Muscle layer of duodenum (tissue), 2 donors: ENCODE measurements at regions not wholly inside any gene's neighbourhood (a gene's known extent, or its start where the extent isn't known, plus 50 kb on each side); places are given as distances from the start of the nearest gene placed in this dataset.

Source experiments
- H3K27ac ChIP-seq: one replicate; pipeline ENCODE4 v1.7.0; 2013; ENCODE audit warnings: mild to moderate bottlenecking, low read length
- H3K27me3 ChIP-seq: one replicate; pipeline ENCODE4 v1.7.0; 2013; ENCODE audit warnings: low read depth, mild to moderate bottlenecking, control low read depth, low read length
- H3K36me3 ChIP-seq, 2 donors: one replicate each; pipeline ENCODE4 v1.7.0; 2013; ENCODE audit warnings: low read length in 2 of 2, control low read depth in 1 of 2, mild to moderate bottlenecking in 1 of 2; ENCODE audit not compliant: insufficient read depth in 2 of 2, control insufficient read depth in 1 of 2
- H3K4me1 ChIP-seq, 2 donors: one replicate each; pipeline ENCODE4 v1.7.0; 2013; ENCODE audit warnings: low read length in 2 of 2, mild to moderate bottlenecking in 2 of 2, control low read depth in 1 of 2, moderate library complexity in 1 of 2; ENCODE audit not compliant: insufficient read depth in 2 of 2, control insufficient read depth in 1 of 2
- H3K4me3 ChIP-seq, 2 donors: one replicate each; pipeline ENCODE4 v1.7.0; 2013; ENCODE audit warnings: low read length in 2 of 2, low read depth in 1 of 2, mild to moderate bottlenecking in 1 of 2
- H3K9me3 ChIP-seq, 2 donors: one replicate each; pipeline ENCODE4 v1.7.0; 2013; ENCODE audit warnings: low read length in 2 of 2, control low read depth in 1 of 2, mild to moderate bottlenecking in 1 of 2; ENCODE audit not compliant: control insufficient read depth in 1 of 2
- donor health status: healthy.

GRCh38 chr5:14011089-14012020 lies 66.9 kb upstream of the DNAH5 start:
- Histone ChIP-seq H3K27me3 (no peaks in the 10 kb centered on the region), H3K4me3 (peak overlapping the region; percentile 75 to 82), H3K4me1 (peaks cover 4 to 6% of the 10 kb centered on the region in 2 donors), H3K9me3 (no peaks in the 10 kb centered on the region), H3K36me3 (no peaks in the 10 kb centered on the region), H3K27ac (peak overlapping the region; percentile 67)

- no peak overlapping the region for H3K4me3 ChIP-seq
- no peaks in the 10 kb centered on the region for H3K9me3 ChIP-seq
- peaks cover 4 to 6% of the 10 kb centered on the region in 2 donors for H3K4me1 ChIP-seq
- H3K36me3 ChIP-seq = no peaks in the 10 kb centered on the region
- no peaks in the 10 kb centered on the region for H3K27me3 ChIP-seq
- no peak overlapping the region for H3K27ac ChIP-seq
These were observed 65.1 kb upstream of the DNAH5 start for GRCh38 chr5:14009575-14009974.

- Histone ChIP-seq H3K9me3 (no peaks in the 10 kb centered on the region), H3K27me3 (no peaks in the 10 kb centered on the region), H3K27ac (no peak overlapping the region), H3K4me1 (peaks cover 4 to 6% of the 10 kb centered on the region in 2 donors), H3K4me3 (no peak overlapping the region), H3K36me3 (no peaks in the 10 kb centered on the region)
These were observed 64.4 kb upstream of the DNAH5 start for GRCh38 chr5:14008819-14009311.

DNA sequence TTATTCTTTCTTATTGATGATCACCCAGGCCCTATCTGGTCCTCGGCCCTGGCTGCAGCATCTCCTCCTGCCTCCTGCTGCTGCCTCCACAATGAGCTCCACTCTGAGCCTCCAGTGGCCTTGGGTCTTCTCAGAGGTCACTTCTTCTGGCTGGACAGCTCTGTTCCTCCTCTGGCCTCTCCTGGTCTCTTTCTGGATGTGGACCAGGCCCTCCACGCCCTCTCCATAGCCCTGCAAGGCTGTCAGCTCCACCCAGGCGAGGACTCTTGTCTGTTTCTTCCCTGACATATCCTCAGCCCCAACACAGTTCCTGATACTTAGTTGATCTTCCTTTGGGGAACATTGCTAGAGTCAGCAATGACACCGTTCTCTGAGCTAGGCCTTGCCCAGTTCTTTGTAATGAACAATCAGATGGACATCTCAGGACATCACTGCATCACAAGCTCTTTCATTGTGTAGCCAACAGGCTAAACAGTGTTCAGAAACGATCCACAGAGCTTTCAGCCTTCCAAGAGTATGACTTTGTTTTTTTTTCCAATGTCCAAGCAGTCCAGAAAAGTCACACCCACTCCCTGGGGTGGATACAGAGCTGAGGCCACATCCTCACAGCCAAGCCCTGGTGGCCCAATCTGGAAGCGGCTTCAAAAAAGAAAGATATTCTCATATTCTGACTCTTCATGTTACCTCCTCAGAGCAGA lies 62.5 kb upstream of the DNAH5 start:
- no peak overlapping the region for H3K4me3 ChIP-seq
- H3K36me3 ChIP-seq = no peaks in the 10 kb centered on the region
- peak overlapping the region; percentile 35 for H3K27ac ChIP-seq
- H3K4me1 ChIP-seq = peaks cover 4% of the 10 kb centered on the region in 2 donors
- H3K9me3 ChIP-seq = no peaks in the 10 kb centered on the region
- no peaks in the 10 kb centered on the region for H3K27me3 ChIP-seq

DNA sequence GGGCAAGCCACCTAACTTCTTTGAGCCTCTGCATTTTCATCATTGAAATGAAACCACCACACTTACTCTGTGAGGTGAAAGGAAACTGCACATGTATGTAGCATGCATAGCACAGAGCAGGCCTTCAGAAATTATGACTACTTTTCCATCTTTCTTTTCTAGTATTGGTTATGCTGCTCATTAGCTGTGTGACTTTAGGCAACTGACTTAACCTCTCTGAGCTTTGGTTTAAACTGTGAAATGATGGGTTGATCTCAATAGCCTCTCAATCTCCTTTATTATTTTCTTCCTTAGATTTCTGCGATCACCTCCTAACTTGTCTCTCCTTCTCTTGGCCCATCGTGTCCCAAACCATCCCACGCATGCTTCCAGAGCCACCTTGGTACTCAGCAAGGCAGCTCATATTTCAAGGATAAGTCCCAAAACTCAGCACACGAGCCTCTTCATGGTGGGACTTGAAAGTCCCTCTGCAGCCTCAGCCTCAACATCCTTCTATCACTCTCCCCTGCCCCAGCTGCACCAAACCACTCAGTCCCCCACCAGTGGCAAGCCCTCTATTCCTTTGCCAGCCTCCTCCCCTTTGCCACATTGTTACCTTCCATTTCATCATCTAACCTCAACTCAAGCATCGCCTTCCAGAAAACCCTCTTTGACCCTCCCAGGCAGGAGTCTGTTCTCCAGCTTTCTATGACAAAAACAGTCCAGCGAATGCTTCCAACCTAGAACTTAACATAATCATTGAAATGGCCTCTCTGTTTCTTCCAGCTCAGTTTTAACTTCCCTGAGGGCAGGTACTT lies 60.3 kb upstream of the DNAH5 start:
- no peaks in the 10 kb centered on the region for H3K9me3 ChIP-seq
- H3K36me3 ChIP-seq = no peaks in the 10 kb centered on the region
- no peaks in the 10 kb centered on the region for H3K27me3 ChIP-seq
- H3K27ac ChIP-seq = no peak overlapping the region
- H3K4me3 ChIP-seq = no peak overlapping the region
- no peaks in the 10 kb centered on the region for H3K4me1 ChIP-seq

- H3K27ac ChIP-seq = no peak overlapping the region
- H3K4me3 ChIP-seq = no peak overlapping the region
- no peaks in the 10 kb centered on the region for H3K9me3 ChIP-seq
- H3K4me1 ChIP-seq = no peaks in the 10 kb centered on the region
- no peaks in the 10 kb centered on the region for H3K27me3 ChIP-seq
- H3K36me3 ChIP-seq = no peaks in the 10 kb centered on the region
These were observed 59.4 kb upstream of the DNAH5 start for GRCh38 chr5:14003936-14004335.

- no peaks in the 10 kb centered on the region for H3K36me3 ChIP-seq
- H3K4me1 ChIP-seq = no peaks in the 10 kb centered on the region
- H3K9me3 ChIP-seq = no peaks in the 10 kb centered on the region
- H3K27me3 ChIP-seq = no peaks in the 10 kb centered on the region
- no peak overlapping the region for H3K4me3 ChIP-seq
- no peak overlapping the region for H3K27ac ChIP-seq
These were observed 59.0 kb upstream of the DNAH5 start for GRCh38 chr5:14003513-14003912.

DNA sequence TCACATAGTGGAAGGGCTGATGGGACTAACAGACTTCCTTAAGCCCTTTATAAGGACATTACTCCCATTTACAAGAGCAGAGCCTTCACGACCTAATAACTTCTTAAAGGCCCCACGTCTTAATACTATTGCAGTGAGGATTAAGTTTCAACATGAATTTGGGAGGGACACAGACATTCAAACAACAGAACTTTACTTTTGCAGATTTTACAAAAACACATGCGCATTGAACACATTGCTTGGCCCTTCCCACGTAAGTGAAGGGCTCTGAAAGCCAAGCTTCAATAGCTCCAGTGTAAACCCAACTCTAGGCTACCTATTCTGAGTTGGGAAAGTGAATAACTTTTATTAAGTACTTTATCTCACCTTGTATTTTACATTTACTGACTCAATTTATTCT lies 53.8 kb upstream of the DNAH5 start:
- no peaks in the 10 kb centered on the region for H3K4me1 ChIP-seq
- H3K4me3 ChIP-seq = no peak overlapping the region
- no peak overlapping the region for H3K27ac ChIP-seq
- no peaks in the 10 kb centered on the region for H3K27me3 ChIP-seq
- H3K36me3 ChIP-seq = no peaks in the 10 kb centered on the region
- no peaks in the 10 kb centered on the region for H3K9me3 ChIP-seq

- Histone ChIP-seq H3K27ac (no peak overlapping the region), H3K27me3 (no peaks in the 10 kb centered on the region), H3K4me3 (no peak overlapping the region), H3K36me3 (no peaks in the 10 kb centered on the region), H3K4me1 (no peaks in the 10 kb centered on the region), H3K9me3 (no peaks in the 10 kb centered on the region)
These were observed 53.0 kb upstream of the DNAH5 start for GRCh38 chr5:13997514-13997913.

- Histone ChIP-seq H3K4me3 (no peak overlapping the region), H3K27me3 (no peaks in the 10 kb centered on the region), H3K4me1 (no peaks in the 10 kb centered on the region), H3K27ac (no peak overlapping the region), H3K9me3 (no peaks in the 10 kb centered on the region), H3K36me3 (no peaks in the 10 kb centered on the region)
These were observed 50.2 kb upstream of the DNAH5 start for GRCh38 chr5:13994621-13995253.
